Activated gamma-delta T cell treated with Interleukin-2 at 50 U/mL for 16 hours (primary cell): ENCODE measurements at regions not wholly inside any gene's neighbourhood (a gene's known extent, or its start where the extent isn't known, plus 50 kb on each side); places are given as distances from the start of the nearest gene placed in this dataset.

Experiments used
- DNase-seq: peaks from one replicate; pipeline ENCODE4 v3.0.0-alpha.2; 2020

DNA sequence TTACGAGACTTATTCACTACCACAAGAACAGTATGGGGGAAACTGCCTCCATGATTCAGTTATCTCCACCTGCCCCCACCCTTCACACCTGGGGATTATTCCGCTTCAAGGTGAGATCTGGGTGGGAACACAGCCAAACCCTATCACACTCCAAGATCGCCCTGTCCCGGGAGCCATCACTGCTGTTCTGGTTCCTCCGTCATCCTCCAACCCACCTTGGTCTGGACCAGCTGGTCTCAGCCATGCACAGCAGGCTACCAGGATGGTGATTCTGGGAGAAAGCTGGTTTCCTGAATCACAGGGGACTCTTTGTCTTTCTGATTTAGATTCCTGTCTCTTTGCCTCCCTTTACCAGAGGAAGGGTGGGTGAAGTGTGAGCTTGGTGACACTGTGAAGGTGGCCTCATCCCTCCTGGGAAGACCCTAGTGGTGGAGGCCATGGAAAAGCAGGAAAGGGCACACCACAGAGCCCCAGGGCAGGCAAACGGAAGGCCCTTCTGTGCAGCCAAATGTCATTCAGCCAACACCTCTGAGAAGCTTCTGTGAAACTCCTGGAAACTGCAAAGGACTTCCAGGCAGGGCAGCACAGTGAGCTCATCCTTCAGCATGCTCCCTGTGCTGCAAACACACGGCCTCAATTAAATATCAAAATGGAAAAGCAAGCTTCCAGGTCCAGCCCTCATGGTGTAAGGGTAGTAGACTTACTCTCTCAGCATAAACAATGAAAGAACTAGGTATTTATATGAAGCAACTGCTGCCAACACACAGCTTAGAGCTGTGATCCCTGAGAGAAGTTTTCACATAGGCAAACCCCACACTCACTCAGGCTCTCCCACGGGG lies 169.8 kb downstream of the ANKRD60 start:
- DNase-seq = no peak

DNA sequence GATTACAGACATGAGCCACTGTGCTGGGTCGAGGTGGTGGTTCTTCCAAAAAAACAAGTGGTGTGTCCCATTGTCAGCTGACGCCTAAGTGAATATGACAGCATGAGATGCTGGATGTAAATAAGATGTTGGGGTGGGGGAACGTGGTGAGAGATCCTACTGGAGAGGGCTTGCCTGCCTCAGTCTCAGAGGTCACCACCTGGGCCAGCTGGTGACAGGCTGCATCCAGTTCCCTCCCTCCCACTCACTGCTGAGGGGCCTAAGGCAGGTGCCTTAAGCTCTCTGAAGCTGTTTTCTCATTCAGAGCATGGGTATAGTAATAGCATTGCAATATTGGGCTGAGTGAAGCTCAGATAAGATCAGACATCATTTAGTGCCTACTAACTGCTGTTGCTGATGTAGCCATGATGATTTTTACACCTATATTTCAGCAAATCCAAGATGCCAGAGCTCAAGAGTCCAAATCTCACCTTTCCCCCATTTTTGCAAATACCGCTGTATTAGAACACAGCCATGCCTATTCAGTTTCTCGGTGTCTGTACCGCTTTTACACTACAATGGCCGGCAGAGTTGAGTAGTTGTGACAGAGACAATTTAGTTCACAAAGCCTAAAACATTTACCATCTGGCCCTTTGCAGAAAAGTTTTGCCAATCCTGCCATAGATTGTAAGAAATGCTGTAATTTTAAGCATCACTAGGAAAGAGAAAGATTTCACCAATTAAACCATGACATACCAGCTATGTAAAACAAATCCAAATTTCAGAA lies 171.3 kb downstream of the ANKRD60 start:
- DNase-seq = no peak

DNA sequence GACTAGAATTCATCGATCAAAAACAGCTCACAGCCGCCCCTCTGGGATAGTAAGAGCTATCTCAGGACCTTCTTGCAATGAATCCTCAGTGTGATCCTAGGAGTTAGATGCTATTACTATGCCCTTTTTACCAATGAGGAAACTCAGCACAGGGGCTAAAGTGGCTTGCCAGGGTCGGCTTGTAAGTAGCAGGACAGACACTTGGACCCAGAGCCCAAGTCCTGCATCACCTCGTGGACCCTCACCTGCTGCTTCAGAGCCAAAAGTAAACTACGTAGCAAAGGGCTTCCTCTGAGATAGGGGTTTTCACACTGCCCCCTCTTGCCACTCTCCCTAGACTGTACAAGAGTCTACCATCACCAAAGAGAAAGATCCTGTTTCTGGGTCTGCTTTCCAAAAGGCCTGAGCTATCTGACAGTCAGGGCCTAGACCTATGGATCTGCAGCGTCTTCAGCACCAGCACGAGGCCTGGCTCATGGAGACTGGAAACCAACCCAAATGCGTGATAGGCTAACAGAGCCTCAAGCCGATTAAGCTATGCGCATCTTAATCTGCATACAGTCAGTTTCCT lies 172.3 kb downstream of the ANKRD60 start:
- DNase-seq = no peak

DNA sequence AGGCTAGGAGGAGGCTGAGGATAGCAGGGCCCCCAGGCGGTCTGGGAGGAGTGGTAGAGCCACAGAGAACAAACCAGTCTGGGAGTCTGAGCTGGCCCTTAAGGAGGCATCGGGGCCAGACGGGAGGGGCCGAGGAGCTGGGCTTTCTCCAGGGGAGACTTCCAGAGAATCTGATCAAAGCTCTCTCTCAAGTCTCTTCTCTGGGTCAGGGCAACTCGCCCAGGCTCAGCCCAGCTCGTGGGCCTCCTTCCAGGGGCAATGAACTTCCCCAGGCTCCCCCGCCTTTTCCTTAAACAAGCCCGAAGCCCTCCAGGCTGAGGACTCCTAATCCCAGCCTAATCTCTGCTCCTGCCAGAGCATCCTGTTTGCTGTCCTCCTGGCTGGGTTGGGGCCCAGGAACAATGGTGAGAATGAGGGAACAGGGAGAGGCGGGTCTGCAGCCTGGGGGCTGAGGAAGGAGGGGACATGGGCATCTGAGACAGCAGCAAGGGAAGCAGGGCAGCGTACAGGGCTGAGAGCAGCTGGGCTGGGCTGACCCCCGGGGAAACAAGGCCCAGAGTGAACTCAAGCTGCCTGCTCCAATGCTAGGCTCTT lies 173.6 kb downstream of the ANKRD60 start:
- no peak for DNase-seq

DNA sequence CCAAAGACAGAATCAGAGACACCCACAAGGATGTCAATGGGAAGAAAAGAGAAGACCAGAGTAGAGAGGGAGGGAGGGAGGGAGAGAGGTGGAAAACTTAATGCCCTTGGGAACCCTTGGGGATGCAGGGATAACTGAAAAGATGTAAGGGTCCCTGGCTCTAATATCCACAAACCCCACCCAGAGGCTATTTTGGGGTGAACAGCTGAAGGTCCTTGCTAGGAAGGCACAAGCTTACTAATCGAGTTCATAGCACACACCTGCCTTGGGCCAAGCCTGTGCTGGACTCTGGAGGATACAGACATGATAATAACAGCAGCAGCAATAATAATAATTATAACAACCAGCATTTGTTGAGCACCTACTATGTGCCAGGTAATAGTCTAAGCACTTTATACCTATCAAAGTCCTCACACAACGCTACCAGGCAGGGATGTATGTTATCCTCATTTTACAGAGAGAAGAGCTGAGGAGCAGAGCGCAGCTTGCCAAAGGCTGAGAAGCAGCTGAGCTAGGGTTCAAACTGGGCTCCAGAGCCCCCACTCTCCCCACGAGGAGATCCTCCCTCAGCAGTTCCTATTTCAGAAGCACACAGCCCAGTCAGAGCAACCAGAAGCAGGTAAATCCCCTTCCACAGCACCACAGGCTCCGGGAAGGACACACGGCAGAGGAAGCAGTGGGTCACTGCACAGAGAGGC lies 174.2 kb downstream of the ANKRD60 start:
- DNase-seq = no peak

DNA sequence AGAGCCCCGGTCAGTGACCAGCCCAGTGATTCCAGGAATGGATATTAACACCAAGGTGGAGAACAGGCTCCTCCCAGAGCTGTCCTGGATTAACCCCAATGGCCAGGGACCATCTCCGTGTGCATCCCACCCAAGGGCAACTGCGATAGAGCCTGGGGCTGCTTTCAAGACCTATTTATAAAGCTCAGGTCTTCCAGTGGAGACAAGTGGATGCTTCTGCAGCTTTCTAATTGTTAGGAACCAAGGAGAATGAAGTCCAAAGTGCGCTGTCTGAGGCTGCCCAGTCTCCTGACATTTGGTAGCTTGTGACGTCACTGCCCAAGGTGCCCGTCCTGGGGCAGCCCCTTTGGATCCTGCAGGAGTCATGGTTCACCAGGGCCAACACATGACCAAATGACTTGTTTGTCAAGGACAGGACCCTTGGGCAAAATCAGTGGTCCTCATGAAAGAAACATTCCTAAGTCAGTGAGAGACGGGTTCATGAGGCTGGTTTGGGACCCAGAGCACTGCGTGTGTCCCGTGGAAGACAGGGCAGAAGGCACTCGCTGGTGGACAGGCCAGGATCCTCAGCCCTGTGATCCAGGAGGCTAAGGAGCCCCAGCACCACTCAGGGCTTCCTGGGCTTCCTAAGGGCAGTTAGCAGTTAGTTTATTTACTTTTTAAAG lies 174.9 kb downstream of the ANKRD60 start:
- no peak for DNase-seq

DNA sequence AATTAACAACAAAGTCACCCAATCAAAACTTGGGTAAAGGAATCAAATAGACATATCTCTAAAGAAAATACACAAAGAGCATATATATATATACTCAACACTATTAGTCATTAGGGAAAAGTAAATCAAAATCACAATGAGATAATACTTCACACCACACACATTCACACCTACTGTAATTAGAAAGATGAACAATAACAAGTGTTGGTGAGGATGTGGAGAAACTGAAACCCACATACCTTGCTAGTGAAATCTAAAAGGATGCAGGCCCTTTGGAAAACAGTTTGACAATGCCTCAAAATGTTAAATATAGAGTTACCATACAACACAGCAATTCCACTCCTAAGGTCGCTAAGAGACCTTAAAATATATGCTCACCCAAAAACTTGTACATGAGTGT lies 177.1 kb downstream of the ANKRD60 start:
- DNase-seq = no peak

DNA sequence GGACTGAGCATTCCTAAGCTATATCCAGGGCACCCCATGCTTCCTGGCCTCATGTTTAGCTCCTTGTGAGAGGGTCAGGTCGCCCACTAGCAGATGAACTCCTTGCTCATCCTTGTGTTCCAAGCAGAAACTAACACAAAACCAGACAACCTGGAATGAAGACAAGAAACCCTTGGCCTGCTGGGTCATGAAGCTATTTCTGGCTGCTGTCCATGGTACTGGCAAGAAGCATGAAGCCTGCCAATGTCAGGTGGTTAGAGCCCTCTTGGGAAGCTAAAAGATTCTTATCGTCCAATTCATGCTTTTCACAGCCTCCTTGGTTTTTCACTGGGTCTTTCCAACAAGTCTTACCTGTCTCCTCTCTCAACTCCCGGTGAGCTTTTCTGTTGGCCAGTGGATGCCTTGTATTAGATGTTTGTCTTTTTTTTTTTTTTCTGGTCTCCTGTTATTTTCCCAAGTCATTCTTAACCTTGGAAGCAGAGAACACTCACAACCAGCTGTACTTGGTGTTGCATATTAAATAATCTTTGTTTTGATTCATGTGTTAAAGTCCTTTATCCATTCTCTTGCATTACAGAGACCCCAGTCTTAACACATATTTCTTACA lies 180.3 kb downstream of the ANKRD60 start:
- DNase-seq = no peak

DNA sequence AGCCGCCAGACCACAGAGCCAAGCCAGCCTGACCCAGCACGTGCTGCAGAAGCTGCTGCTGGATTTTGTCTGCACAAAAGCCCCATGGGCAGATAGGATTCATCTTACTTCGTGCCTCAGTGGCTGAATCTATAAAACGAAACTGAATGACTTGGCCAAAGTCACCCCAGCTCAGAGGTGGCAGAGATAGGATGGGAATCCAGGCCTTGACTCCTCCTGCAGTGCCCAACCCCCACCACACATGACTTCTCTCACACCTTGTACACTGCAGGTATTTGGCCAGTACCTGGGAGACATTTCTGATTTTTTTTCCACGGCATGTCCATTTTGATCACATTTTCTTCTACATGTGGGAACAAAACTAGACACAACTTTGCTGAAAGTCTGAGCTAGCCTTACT lies 182.1 kb downstream of the ANKRD60 start:
- no peak for DNase-seq

DNA sequence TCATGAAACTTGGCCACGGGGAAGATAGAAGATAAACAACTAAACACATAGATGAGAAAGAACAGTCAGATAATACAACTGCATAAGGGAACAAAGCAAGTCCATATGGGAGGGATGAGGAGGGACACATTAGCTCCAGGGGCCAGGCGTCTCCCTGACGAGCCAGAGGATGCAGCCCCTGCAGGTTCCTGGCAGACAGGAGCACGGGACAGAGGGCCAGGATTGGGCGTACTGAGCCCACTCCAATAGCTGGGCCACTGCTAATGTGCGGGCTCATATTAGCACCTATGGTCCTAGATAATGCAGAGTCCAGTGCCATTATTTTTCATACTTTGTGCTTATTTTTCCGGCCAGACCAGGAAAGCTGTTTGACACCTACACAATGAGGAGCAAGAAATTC lies 182.9 kb downstream of the ANKRD60 start:
- no peak for DNase-seq

DNA sequence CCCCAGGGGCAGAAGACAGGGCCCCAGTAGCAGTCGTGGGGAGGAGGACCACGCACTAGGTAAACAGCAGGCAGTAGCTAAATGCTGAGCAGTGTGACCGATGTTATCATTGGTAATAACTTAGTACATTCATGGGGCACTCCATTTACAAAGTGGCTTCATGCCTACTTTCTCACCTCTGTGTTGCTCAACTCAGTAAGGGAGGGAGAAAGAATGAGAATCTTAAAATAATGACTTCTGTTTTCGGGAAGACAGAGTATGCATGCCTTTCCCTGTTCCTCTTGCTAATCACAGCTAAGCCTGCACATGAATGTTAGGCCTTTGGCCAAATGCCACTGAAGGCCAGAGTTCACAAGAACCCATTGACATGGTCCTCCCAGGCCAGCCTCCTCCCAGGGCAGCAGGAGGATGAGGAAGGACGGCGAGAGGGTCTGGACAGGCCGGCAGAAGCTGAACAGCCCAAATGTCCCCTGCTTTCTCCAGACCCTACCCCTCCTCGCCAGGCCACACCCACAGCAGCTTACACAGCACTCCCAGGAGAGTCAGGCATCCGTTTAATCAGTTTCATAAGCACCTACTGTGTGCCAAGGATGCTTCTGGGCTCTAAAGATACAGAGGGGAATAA lies 183.4 kb downstream of the ANKRD60 start:
- DNase-seq = no peak

DNA sequence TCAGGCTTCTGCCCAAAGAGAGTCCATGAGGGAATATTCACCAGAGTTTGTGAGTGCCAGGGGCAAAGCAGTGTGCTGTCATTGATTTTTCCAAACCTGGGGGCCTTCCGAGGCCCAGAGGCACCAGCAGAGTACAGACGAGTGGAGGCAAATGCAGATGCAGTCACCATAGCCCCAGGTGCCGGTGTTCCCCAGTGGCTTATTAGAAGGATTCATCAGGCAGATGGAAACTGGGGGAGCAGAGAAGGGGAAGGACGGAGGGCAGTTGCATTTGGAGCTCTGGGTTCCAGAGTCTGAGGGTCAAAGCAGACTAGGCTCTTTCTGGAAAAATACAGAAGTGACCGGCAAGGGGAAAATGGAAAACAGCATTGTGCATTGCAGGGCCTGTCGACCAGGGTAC lies 184.2 kb downstream of the ANKRD60 start:
- DNase-seq = no peak

DNA sequence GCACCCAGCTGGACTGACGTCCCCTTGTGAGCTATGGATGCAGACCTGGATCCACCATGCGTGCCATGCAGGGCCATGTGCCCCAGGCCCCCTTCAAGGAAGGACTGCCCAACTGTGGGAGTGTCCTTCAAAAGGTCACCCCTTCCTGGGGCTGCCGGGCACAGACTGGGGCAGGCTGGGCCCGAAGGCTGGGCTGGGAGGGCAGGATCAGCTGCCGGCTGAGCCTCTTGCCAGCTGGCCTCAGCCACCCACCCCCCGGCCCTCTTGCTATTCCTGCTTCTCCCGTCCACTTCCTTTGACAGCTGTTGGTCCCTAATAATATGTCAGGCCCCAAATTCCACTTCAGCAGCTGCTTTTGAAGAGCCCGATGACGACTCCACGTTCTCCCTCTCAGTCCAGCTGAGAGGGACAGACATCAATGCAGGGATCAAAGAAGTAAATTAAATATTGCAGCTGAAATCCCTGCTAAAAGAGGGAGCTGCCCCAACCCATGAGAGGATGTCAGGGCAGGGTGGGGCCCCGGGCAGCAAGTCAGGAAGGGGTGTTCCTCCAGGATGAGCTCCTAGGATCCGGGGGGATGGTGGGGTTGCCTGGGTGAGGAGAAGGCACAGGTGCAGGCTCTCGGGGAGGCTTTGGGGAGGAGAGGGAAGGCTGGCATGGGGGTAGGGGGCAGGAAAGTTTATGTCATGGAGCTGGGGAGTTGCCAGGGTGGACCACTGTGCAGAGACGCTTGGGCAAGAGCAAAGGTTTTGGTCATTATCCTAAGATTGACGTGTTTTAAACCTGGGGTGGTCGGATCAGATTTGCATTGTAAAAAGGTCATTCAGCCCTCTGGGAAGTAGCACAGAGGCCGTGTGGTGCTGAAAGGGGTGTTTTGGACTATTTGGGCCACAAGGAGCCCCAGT lies 185.0 kb downstream of the ANKRD60 start:
- DNase-seq = no peak

DNA sequence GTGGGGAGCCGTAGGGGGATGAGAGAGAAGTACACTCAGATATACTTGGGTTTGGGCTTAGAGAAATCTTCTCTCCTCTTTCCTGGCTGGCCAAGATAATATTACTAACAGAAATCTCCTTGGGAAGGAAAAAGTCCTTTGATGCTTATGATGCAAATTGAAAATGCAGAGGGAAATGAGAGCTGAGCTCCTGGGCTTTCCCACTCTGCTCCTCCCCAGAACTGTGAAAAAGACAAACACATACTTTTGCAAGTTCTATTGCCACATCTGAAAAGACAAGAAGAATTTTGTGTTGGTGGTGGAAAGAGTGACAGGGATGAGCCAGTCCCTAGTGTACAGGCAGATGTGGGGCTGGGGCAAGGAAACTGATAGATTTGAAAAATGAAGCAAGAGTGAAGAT lies 185.9 kb downstream of the ANKRD60 start:
- DNase-seq = no peak

DNA sequence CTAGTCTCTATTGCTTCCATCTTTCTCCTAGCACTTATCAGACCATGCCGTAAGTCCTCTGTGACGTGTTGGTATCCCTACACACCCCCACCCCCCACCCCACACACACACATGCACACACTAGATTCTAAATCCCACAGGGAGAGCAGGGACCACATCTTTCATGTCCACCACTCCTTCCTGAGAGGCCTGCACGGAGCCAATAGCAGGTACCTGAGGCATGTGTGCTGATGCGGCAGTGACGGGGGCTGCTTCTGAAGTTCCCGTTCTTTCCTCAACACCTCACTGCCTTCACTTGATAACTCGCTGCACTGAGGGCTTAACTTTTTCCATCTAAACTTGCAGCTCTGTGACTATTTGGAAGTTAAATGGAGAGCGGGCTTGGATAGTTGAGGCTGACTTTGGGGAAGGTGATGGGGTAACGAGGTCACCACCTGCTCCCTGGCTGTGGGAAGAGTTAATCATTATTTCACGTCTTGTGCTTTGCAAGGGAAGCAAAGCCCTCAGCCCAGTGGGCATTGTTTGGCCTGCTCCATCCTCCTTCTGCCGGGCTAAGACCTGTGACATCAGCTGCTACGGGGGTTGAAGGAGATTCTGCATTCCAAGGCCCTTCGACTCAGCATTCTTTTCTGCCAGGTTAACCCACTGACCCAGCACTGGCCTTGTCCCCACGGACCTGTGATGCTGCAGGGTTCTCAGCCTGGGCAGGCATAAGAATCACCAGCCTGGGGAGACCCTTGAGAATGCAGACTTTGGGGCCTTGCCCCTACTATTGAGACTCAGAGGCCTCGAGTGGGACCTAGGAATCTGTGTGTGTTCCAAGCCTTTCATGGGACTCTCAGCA lies 187.8 kb downstream of the ANKRD60 start:
- DNase-seq = no peak

DNA sequence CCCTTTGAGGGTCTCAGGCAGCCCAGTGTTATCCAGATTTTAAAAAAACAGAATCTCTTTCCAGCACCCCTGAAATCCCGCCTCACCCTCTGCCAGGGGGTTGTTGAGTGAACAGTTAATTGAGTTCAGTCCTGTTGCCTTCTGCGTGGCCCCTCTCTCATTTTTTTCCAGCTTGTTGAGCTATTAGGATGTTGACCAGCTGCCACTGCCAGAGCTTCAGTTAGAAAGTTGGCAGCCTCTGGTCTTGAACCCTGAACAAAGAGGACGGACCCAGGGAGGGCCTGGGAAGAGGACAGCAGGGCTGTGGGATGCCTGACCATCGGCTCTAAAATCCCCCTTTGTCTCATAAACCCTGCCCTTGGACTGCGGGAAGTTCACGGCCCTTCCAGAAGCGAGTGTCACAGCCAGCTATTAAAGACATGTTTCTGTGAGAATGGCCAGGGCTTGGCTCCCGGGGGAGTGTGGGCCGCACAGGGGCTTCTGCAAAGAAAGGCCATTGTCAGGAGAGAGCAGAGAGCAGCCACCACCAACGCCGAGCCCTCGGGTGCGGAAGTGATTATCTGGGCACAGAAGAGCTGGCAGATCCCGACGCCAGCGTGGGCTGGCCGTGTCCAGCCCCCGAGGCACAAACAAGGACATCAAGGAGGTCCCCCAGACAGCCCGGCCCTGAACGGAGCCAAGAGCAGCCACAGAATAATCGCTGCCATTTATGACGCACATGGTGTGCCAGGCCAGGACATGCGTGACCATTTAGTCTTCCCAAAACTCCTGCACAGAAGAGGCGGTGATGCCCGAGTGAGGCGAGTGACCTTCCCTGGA lies 189.0 kb downstream of the ANKRD60 start:
- DNase-seq = no peak

DNA sequence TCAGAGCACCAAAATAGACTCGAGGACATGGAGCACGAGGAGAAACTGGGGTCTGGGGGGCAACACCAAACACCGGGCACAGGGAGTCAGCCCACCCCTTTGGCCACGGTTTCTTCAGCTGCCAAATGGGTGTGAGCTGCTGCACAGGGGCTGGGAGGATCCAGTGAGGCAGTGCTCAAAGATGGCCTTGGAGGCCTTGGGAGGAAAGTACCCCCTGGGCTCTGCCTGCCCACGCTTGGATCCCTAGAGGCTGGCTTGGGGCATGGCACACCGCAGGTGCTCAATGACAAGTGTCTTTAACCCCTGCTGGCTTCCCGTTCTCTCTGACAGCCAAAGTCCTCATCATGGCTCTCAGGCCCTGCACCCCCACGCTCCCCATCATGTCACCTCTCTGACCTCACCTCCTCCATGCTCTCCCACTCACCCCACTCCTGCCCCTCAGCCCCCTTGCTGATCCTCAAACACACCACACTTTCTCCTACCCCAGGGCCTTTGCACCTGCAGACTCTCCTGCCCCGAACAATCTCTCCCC lies 190.3 kb downstream of the ANKRD60 start:
- no peak for DNase-seq

DNA sequence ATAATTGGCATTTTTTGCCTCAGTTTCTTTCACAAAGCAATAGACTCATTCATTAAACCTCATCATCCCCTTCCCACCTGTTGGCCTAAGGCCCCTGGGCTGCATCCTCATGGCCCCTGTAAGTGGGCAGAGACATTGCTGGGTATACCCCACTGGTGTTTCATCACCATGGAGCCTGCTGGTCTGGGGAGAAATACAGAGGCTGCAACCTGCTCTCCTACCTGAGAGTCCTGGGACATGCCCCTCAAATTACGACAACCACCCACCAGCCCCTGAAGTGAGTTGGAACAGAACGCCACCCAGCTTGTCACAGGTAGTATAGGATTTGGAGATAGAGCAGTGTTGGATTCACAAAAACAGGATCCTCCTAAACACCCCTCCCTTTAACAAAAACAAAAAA lies 190.8 kb downstream of the ANKRD60 start:
- DNase-seq = no peak
